ENCODE measurements at regions not wholly inside any gene's neighbourhood (a gene's known extent, or its start where the extent isn't known, plus 50 kb on each side); places are given as distances from the start of the nearest gene placed in this dataset.
"Not testable (repeated sequence)": the region's sequence is repeated elsewhere in the genome, so short reads cannot be mapped to it uniquely, and the experiment has no call there.

GRCh38 chr21:25485914-25486313 is 121.4 kb downstream of the MRPL39 start:
- no peak for DNase-seq

- DNase-seq, result no peak
Measured at GRCh38 chr21:25467896-25468295, 139.4 kb downstream of the MRPL39 start.

GRCh38 chr21:25467071-25467470 is 140.2 kb downstream of the MRPL39 start:
- DNase-seq, result not testable (repeated sequence)

GRCh38 chr21:25466470-25466869 is 140.8 kb downstream of the MRPL39 start:
- no peak for DNase-seq

- no peak for DNase-seq
Measured at GRCh38 chr21:25465263-25465662, 142.0 kb downstream of the MRPL39 start.

GRCh38 chr21:25464275-25464674 is 143.0 kb downstream of the MRPL39 start:
- no peak for DNase-seq

GRCh38 chr21:25462517-25462971 is 144.7 kb downstream of the MRPL39 start:
- DNase-seq, result no peak

- DNase-seq, result no peak
Measured at GRCh38 chr21:25461725-25462124, 145.6 kb downstream of the MRPL39 start.

- DNase-seq, result no peak
Measured at GRCh38 chr21:25459993-25460392, 147.3 kb downstream of the MRPL39 start.

GRCh38 chr21:25459365-25459764 is 147.9 kb downstream of the MRPL39 start:
- DNase-seq, result no peak

- DNase-seq, result no peak
Measured at GRCh38 chr21:25458484-25458883, 148.8 kb downstream of the MRPL39 start.

GRCh38 chr21:25457946-25458345 is 149.3 kb downstream of the MRPL39 start:
- DNase-seq, result no peak

- DNase-seq, result no peak
Measured at GRCh38 chr21:25457411-25457810, 149.9 kb downstream of the MRPL39 start.

GRCh38 chr21:25456672-25457071 is 150.6 kb downstream of the MRPL39 start:
- DNase-seq, result no peak

GRCh38 chr21:25453524-25453923 is 153.8 kb downstream of the MRPL39 start:
- DNase-seq, result no peak

GRCh38 chr21:25449950-25450349 is 157.3 kb downstream of the MRPL39 start:
- no peak for DNase-seq

GRCh38 chr21:25441835-25442234 is 165.4 kb downstream of the MRPL39 start:
- DNase-seq, result no peak

- not testable (repeated sequence) for DNase-seq
Measured at GRCh38 chr21:25437465-25437864, 169.8 kb downstream of the MRPL39 start.

- DNase-seq, result no peak
Measured at GRCh38 chr21:25428537-25428936, 178.7 kb downstream of the MRPL39 start.

GRCh38 chr21:25427828-25428227 is 179.5 kb downstream of the MRPL39 start:
- DNase-seq, result no peak

GRCh38 chr21:25426580-25426979 is 180.7 kb downstream of the MRPL39 start:
- DNase-seq, result no peak

- no peak for DNase-seq
Measured at GRCh38 chr21:25425156-25425555, 182.1 kb downstream of the MRPL39 start.

- DNase-seq, result no peak
Measured at GRCh38 chr21:25424634-25425033, 182.6 kb downstream of the MRPL39 start.

GRCh38 chr21:25424048-25424447 is 183.2 kb downstream of the MRPL39 start:
- no peak for DNase-seq

All from 8988T (cell line).